SU-DHL-6 (cell line): ENCODE measurements at regions not wholly inside any gene's neighbourhood (a gene's known extent, or its start where the extent isn't known, plus 50 kb on each side); places are given as distances from the start of the nearest gene placed in this dataset.

Experiments
- CTCF ChIP-seq: fragments of 200-600 bp; sonication (generic); IDR thresholded peaks from one replicate; pipeline ENCODE4 v1.5.1; 2017; ENCODE audit warnings: antibody characterized with exemption, mild to moderate bottlenecking, low read length, moderate library complexity; ENCODE audit not compliant: insufficient read depth, poor library complexity, severe bottlenecking
- EZH2phosphoT487 ChIP-seq: fragments of 200-600 bp; sonication (generic), shearing (Covaris generic); conservative IDR thresholded peaks from 2 replicates; pipeline ENCODE4 v1.6.1; 2018; ENCODE audit warnings: mild to moderate bottlenecking, antibody characterized with exemption, low read length, moderate library complexity, mixed read lengths

- TF ChIP-seq CTCF (no peak), EZH2phosphoT487 (no peak)
Measured at GRCh38 chr21:19684328-19684727, 1280.7 kb upstream of the TMPRSS15 start.
